HG03025 (cell line): ENCODE measurements at regions not wholly inside any gene's neighbourhood (a gene's known extent, or its start where the extent isn't known, plus 50 kb on each side); places are given as distances from the start of the nearest gene placed in this dataset.
"Not testable (repeated sequence)": the region's sequence is repeated elsewhere in the genome, so short reads cannot be mapped to it uniquely, and the experiment has no call there.

Source experiments
- ATAC-seq: cut with Tn5 transposase; IDR thresholded peaks from one replicate; pipeline ENCODE4 v1.9.1; 2021; ENCODE audit warnings: mild to moderate bottlenecking, moderate library complexity; ENCODE audit not compliant: unreplicated experiment, low FRiP score

DNA sequence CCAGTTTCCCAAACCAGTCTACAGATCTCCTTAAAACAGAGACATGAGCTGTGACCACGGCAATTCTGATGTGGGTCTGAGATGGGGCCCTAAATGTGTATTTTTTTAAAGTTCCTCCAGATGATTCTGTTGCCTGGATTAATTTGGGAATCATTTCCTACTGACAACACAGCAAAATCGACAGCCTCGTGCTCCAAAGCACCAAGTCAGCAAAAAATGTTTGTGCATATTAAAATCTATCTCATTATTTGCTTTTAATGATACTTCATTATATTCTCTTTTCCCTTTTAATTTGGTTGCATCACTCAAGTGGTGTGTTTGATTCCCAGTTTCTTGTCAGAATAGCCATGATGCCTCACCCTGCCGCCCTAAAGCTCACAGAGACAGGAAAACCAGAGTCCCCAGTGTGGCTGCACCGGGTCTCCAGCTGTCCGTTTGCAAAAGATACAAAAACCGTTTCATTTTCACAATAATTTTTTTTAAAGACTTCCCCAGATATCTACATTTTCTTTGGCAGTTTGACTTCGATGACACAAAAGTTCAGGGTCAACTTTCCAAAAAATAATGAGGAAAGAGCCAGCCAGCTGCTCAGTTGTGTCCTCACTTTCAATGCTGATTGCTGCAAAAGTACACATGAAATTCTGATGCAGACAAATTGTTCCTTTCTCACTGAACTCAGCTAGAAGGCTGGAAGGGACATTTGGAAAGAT is 443.2 kb upstream of the ID2 start:
- ATAC-seq: no peak

DNA sequence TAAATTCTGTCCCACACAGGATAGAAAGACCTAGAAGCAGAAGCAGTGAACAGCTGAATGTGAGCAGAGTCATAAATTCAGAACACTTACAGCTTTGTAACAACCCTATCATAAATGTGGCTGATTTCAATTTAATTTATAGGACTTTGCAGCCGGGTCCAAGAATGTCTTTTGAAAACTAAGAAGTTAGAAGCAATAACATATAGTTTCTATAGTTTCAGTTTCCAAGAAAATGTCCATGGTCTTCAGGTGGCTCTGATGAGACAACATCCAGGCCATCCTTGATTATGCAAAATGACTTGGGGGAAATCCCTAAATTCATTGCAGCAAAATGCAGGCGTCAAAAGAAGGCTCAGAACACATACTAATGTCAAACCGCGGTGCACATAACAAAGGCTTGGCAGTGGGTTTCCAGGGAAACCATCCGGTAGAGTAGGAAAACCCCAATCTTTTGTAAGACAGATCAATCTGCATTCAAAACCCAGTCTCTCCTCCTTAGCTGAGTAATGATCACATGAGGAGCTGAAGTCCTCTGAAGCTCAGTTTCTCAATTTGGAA is 442.2 kb upstream of the ID2 start:
- ATAC-seq: no peak

DNA sequence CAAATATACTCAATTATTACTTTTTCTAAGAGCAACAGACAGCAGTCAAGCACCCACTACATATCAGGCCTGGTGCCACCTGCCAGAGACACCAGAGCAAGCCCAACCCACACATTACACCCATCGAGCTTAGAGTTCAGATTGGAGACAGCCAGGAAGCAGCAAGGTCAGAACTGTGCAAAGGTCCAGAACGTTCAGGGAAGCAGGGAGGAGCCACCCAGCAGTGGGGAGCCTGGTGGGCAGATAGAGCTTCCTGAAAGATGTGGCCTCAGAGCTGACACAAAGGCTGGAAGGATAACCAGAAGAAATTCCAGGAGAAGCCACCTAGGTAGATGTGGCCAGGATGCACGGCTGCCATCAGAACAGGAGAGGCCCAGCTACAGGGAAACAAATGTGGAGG is 440.5 kb upstream of the ID2 start:
- no peak for ATAC-seq

DNA sequence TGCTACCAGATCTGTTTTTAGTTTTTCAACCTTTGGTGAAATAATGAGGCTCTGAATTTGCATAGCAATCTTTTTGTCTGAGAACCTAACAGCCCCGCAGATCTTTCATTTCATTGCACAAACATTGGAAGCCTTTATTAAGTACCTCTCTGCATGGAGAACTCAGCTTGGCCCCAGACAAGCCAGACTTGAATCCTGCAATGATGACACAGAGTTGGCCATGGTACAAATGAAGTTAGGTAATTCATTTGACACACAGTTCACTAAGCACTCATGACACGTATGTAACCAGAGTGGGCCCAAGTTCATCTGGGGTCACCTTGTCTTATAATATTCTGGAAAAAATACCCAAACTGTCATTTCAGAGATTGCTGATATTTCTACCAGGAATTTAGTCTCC is 439.1 kb upstream of the ID2 start:
- ATAC-seq: no peak

DNA sequence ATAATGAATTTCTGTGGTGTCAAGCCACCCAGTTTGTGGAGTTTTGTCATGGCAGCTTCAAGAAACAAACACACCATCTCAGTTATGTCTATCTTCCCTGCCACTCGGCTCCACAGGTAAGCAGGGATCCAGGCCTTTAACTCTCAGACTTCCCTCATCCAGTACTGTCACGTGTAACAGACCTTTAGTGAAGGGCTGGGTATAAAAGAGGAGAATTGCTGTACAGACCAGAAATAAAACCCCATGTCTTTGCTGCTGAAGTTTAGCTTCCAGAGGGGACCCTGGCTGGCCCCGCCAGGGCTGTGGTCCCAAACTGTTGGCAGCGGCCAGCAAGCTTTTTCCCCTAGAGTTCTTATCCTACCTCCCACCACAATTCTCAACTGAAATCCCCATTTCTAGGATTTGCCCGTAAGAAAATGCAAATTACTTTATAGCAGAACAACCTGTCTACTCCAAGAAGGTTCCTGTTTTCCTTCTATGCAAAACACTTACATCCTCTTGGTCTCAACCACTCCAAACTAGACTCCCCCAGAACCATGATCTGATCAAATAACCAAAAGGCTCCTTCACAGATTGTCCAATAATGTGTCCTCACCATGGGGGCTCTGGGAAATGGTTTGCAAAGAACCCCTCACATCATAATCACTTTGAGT is 438.0 kb upstream of the ID2 start:
- no peak for ATAC-seq

DNA sequence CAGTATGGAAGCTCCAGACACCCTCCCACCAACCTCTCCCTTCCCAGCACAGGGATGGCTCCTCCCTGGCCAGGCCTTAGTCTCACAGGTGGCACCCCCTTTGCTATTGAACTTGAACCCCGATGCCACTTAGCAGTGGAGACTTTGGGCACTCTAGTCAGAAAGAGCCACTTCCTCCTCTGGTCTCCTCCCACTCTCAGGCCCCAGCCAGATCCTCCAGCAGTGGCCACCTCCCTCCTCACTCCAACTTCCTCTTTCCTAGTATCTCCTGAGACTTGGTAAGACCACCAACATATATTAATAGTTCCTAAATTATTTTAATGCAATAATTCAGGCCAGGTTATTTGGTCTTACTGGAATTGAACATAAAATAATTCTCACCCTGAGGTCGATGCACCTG is 437.2 kb upstream of the ID2 start:
- no peak for ATAC-seq

DNA sequence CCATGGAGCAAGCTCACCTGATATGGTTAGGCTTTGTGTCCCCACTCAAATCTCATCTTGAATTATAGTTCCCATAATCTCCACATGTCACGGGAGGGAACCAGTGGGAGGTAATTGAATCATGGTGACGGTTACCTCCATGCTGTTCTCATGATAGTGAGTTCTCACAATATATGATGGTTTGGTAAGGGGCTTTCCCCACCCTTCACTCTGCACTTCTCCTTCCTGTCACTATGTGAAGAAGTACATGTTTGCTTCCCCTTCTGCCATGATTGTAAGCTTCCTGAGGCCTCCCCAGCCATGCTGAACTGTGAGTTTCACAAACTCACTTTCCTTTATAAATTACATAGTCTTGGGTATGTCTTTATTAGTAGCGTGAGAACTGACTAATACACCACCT is 435.7 kb upstream of the ID2 start:
- ATAC-seq: no peak

DNA sequence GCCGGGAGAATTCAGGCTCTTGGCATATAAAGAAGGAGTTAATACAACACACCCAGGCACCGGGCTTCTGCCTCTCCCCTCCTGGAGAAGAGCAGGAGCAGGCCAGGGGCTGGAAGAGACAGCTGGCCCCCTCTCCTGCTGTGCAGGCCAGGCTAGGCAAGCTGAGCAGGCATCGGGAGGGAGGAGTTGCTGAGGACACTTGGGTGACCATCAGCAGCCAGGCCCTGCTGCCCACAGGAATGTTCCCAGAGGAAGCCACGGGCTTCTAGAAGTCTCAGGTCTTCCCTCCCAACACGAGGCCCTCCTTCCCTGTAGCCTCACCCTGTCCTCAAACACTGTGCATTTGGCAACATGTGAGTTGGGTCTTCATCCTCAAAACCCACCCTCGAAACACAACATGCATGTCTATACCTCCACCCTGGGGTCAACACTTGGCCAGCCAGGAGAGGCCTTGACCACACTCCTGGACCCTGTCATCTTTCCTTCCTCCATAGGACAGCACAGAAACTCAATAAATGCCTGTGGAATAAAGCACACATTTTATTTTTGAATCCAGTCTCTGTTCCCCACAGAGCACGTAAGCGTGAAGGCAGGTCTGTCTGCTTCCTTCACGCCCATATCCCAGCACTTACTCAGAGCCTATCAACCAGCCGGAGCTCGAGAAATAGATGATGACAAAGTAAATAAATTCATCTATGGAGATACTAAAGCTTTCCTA is 433.8 kb upstream of the ID2 start:
- no peak for ATAC-seq

DNA sequence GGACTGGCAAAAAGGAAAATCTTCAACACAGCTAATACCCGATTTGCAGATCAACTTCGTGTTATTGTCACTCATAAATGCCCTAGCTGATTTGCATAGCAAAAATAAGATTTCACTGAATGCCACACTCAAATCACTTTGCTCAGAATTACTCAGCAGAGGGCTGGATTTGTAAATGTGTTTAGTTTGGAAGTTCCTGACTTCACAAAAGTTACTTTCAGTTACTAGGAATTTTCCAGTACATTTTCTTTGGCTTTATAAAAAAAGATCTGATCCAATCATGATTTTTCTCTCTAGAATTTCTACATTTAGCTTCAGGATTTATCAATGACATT is 433.3 kb upstream of the ID2 start:
- no peak for ATAC-seq

DNA sequence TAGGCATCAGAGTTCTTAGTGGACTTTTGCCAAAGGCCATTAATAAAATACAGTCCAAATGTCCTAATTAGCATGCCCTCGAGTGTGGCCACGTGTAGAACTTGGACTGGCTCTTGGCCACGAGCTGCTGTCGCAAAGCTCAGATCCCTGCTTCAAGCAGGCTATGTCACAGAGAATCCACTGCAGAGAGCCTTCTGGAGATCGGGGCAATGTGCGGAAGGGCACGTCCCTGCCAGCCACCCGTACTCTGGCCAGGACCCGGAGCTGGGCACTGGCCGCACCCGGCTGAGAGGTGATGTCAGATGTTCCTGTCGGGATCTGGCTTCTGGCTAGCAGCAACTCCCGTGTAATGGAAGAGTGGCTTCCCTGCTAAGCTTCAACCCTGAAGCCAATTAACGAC is 432.7 kb upstream of the ID2 start:
- no peak for ATAC-seq

DNA sequence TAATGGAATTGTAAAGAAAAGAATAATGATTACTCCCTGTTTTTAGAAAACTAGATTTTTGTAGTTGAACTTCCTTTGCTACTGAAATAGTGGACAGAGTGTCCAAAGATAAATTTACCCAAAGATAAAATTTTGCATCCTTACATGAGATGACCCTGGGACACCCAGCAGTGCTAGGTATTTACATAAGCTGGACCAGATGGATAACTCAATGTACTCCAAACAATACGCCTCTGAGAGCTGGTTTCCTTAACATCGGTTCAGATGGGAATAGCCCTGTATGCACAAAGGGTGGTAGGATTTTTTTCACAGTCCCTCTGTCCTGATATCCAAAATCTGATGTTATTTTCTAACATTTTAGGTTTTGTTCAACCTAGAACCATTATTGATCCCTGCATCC is 432.1 kb upstream of the ID2 start:
- no peak for ATAC-seq

DNA sequence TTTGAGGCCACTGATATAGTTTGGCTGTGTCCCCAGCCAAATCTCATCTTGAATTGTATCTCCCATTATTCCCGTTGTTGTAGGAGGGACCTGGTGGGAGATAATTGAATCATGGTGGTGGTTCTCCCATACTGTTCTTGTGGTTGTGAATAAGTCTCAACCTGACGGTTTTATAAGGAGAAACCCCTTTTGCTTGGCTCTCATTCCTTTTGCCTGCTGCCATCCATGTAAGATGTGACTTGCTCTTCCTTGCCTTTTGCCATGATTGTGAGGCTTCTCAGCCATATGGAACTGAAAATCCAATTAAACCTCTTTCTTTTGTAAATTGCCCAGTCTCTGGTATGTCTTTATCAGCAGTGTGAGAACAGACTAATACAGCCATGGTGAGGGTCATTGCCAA is 431.6 kb upstream of the ID2 start:
- ATAC-seq: not testable (repeated sequence)

DNA sequence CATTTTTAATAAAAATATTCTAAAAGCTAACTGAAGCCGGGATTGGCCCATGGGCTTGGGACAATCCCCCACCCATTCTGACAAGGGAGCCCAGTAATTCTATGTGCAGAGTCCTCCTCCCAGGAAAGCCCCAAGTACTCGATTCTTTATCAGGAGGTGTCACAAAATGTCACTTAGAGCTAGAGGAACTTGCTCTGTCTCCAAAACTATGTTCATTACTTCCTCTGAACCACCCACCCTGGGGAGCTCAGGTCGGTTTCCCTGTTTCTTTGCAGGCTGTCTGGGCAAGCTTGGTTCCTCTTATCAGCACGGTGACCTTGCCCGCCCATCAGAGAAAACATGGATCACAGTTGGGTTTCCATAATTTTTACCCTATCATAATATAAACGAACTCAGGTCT is 430.6 kb upstream of the ID2 start:
- ATAC-seq: no peak

DNA sequence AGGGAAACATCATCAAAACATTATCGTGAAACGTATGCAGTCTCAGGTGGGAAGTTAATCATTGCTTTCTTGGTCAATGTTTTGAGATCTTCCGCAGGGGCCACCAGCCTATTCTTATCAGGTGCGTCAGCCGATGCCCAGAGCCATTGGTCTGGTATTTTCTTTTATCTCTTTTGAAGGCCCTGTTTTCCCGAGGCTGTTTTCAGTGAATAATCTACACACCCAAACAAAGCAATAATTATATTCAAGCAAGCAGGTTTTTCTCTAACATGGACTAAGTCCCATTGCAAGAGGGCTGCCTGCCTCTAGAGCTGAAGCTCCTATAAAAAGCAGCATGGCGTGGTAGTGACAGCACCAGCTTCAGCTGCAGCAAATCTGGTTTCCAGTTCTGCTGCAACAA is 430.0 kb upstream of the ID2 start:
- ATAC-seq: no peak

DNA sequence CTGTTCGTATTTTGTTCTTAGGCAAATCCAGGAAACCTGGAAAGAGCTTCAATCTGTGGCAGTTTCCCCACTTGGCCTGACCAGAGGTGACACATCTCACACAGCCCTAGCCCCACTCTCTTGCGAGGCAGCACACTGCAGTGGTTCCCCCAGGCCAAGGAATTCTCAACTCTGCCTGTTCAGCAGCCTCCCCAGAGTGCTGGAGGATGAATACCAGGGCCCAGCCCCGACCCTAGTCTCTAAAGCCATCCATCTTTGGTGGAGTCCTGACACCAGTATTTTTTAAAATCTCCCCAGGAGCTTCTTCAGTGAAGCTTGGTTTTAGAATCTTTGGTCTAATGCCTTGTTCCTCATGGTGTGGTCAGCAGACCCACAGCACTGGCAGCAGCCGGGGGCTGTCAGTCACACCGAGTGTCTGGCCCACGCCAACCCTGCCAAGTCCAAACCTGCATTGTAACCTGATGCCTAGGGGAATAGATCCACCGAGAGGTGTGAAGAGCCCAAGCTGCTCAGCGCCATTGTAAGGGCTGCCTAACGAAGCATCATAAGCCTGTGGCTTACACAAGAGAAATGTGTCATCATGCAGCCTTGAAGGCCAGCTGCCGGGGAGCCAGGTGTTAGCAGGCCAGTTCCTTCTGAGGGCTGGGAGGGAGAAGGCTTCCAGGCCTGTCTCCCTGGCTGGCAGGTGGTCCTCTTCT is 428.7 kb upstream of the ID2 start:
- no peak for ATAC-seq

DNA sequence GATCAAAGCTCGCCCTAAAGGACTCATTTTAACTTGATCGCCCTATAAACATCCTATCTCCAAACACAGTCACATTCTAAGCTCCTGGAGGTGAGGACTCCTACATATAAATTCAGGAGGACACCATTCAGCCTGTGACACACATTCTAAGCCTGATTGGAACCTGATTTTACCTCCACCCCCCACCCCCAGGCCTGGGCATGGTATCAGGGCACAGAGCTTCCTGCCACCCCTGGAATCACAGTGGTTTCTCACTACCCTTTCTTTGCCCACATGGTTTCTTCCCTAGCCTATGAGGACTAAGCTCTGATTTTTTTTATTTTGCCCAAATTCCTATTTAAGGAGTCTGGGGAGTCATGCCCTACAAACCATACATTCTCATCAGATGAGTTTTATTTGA is 428.1 kb upstream of the ID2 start:
- no peak for ATAC-seq

DNA sequence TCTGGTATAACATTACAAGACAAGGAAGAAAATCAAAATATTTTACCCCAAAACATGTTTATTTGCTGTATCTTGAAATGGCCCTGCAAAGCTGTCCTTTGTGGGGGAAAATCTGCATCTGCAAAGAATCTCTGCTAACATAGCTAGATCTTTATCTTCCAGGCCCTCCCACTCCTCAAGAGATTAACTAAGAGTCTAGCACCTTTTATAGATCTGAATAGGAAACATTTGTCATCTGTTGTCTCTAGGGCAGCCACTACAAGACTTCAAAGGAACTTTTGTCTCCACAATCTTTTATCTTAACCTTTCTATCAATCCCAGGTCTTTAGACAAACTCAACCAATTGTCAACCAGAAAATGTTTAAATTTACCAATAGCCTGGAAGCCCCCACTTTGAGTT is 427.6 kb upstream of the ID2 start:
- ATAC-seq: not testable (repeated sequence)

DNA sequence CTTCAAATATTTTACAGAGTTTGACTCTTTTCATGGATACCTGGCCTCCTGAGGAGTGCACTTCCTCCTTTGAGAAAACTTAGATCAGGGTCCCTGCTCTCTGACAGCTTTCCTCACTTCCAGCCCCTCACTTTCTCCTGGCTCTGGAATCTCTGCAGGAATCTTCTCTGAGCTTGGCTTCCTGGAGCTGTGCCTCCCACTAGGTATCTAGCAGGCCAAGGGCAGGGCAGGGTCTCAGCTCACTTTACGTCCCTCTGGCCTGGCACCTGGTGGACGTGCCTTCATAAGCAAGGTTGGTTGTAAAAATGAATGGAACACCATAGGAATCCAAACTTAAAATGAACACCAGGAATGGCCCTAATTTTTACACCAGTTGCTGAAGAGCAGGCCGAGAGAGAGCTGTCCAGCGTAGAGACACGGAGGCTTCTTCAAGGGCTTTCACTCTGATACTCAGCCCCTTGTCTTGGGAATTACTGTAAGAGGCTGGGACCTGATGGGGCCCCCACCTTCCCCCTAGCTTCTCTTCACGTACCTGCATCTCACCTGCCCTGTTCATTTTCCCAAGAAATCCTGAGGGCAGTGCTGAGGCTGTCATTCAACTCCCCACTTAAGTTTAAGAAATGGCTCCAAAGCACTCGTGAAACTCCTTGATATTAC is 426.9 kb upstream of the ID2 start:
- ATAC-seq: no peak

DNA sequence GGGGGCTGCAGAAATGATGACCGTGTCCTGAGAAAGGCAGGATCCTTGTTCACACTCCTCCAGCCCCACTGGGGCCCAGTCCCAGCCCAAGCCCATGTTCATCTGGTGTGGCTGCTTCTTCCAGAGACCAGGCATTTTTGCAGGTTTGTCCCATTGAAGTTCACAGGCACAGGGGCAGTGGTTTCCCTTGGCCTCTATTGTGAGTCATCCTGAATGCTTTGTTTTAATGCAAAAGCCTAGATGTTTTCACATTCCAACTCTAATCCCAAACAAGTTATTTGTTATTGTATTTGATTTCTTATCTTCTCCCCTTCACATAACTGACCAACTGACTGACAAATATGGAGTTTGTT is 426.4 kb upstream of the ID2 start:
- no peak for ATAC-seq

DNA sequence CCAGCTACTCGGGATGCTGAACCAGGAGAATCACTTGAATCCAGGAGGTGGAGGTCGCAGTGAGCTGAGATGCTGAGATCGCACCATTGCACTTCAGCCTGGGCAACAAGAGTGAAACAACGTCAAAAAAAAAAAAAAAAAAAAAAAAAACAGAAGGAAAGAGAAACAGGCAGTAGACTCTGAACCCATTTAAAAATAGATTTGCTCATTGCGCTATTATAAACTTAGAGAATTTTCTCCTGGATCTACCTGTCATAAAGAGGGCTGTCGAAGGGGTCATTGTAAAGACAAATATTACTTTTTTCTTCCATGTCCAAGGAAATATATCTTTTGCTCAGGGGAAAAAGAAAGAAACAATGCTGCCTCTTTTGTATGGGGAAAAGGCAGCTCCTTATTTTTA is 425.0 kb upstream of the ID2 start:
- no peak for ATAC-seq

DNA sequence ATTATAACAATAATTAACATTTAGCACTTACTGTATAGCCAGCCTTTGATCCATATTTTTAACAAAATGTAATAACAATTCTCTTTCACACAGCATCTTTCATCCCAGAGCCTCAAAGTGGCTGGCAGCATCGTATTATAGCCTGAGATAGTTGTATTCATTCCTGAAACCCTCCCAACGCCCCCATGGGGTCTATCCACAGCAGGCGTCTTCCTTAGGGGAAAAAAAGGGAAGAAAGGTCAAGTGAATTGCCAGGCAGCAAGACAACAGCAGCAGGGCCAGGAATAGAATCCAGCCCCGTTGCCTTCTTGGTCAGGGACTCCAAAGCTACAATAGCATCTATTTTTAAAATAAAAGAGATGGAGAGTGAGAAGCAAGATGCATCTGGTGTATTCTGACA is 424.4 kb upstream of the ID2 start:
- ATAC-seq: no peak
